Panc1 (cell line): ENCODE measurements at regions not wholly inside any gene's neighbourhood (a gene's known extent, or its start where the extent isn't known, plus 50 kb on each side); places are given as distances from the start of the nearest gene placed in this dataset.

Source experiments
- ATAC-seq: fragments of 200-7000 bp; cut with Tn5 transposase; 2 replicates; pipeline ENCODE4 v1.9.1; 2020; ENCODE audit warnings: mild to moderate bottlenecking, moderate library complexity
- BruUV-seq: library from RNA; stranded (reverse); fragments of 400-500 nt; replicated peaks from 2 replicates; lab custom pipeline; 2021; lab: Mats Ljungman, UMichigan
- CTCF ChIA-PET: fragments of 300-600 bp; sonication (Branson Sonifier 250); formaldehyde crosslinking; loops from one replicate; lab custom pipeline; 2022; ENCODE audit warnings: antibody characterized with exemption; lab: Charles Lee
- POLR2A ChIA-PET: fragments of 300-600 bp; sonication (Branson Sonifier 250); formaldehyde crosslinking; loops from one replicate; lab custom pipeline; 2022; ENCODE audit warnings: antibody characterized with exemption; lab: Charles Lee
- DNase-seq: peaks from one replicate; pipeline ENCODE4 v3.0.0-alpha.2; 2010; ENCODE audit warnings: low read depth, low spot score
- H3K27ac ChIP-seq: 2 replicates; pipeline ENCODE4 v1.5.1; 2011; ENCODE audit warnings: mild to moderate bottlenecking, low read length, inconsistent platforms
- H3K27me3 ChIP-seq: fragments of 200-500 bp; sonication (Bioruptor generic); 2 replicates; pipeline ENCODE4 v1.6.0; 2014; ENCODE audit warnings: low read length, inconsistent platforms; ENCODE audit not compliant: control insufficient read depth, insufficient read depth
- H3K36me3 ChIP-seq: fragments of 200-500 bp; sonication (Bioruptor generic); 2 replicates; pipeline ENCODE4 v1.5.1; 2014; ENCODE audit warnings: inconsistent platforms, mild to moderate bottlenecking, low read length, moderate library complexity; ENCODE audit not compliant: control insufficient read depth, insufficient read depth
- H3K4me1 ChIP-seq: 2 replicates; pipeline ENCODE4 v1.5.1; 2011; ENCODE audit warnings: inconsistent platforms, mild to moderate bottlenecking, low read length, moderate library complexity; ENCODE audit not compliant: control insufficient read depth, insufficient read depth
- H3K4me3 ChIP-seq, 2 experiments: 2 replicates each; pipeline ENCODE4 v1.5.1; 2011 to 2012; ENCODE audit warnings: low read depth in 2 of 2, low read length in 2 of 2, mild to moderate bottlenecking in 2 of 2, inconsistent platforms in 1 of 2, moderate library complexity in 1 of 2
- H3K9me3 ChIP-seq: fragments of 200-500 bp; sonication (Bioruptor generic); 2 replicates; pipeline ENCODE4 v1.5.1; 2014; ENCODE audit warnings: low read depth, mild to moderate bottlenecking, inconsistent platforms, low read length, moderate library complexity; ENCODE audit not compliant: control insufficient read depth, insufficient read depth
- CTCF ChIP-seq: fragments of 450-650 bp; IDR thresholded peaks from 2 replicates; pipeline ENCODE4 v1.5.1; 2017; ENCODE audit warnings: mild to moderate bottlenecking
- POLR2AphosphoS5 ChIP-seq: IDR thresholded peaks from 2 replicates; pipeline ENCODE4 v1.6.1; 2012; ENCODE audit warnings: mild to moderate bottlenecking, low read depth, low read length, moderate library complexity
- REST ChIP-seq, 2 experiments: IDR thresholded peaks; 2 replicates each; pipeline ENCODE4 v1.6.1; 2011 to 2012; ENCODE audit warnings: low read depth in 2 of 2, control low read depth in 1 of 2, low read length in 1 of 2, mild to moderate bottlenecking in 1 of 2, moderate library complexity in 1 of 2; ENCODE audit not compliant: insufficient read depth in 1 of 2
- SIN3A ChIP-seq: IDR thresholded peaks from 2 replicates; pipeline ENCODE4 v1.6.1; 2012; ENCODE audit warnings: low read depth, mild to moderate bottlenecking, low read length, moderate library complexity, borderline replicate concordance; ENCODE audit not compliant: insufficient read depth
- TCF7L2 ChIP-seq: IDR thresholded peaks from 2 replicates; pipeline ENCODE4 v1.6.1; 2011; ENCODE audit warnings: mild to moderate bottlenecking, low read depth, low read length, inconsistent platforms
- in situ Hi-C: cut with HindIII; loops from 2 replicates; pipeline ENCODE4 v1.10.0; 2016; ENCODE audit warnings: low sequenced_read_pairs, low pct_unique_long_range_greater_than_20kb
- intact Hi-C: fragments of 100-400 bp; cut with micrococcal nuclease; formaldehyde crosslinking; loops from one replicate; pipeline ENCODE4 v1.10.0; 2022; ENCODE audit not compliant: unreplicated experiment

GRCh38 chr1:66446261-66447001 lies 87.5 kb upstream of the SGIP1 start:
- TF ChIP-seq REST (IDR thresholded peaks at IDR 0.05; ENCODE audit: insufficient read depth in 1 of 2, low read depth in 2 of 2, low read length in 1 of 2) (no peak), POLR2AphosphoS5 (no peak), CTCF (peak; percentile 74), TCF7L2 (no peak), SIN3A (no peak)
- H3K4me3 ChIP-seq = no peak overlapping the region
- ChIA-PET POLR2A (no interaction called here), CTCF (interaction anchor here (0.5 to 1.2 kb wide), 4 partner anchors 142 to 487 kb away, joined by 3 to 7 read pairs (median 4); no protein-coding TSS in a partner anchor)
- no peaks in the 10 kb centered on the region for H3K4me1 ChIP-seq
- peak; percentile 76 for DNase-seq
- intact Hi-C loops (loop anchor here (1.0 kb wide), 3 partner anchors 193 to 487 kb away; no protein-coding TSS in a partner anchor), in situ Hi-C loops (no loop called here)
- H3K9me3 ChIP-seq = no peaks in the 10 kb centered on the region
- no TSS peak for BruUV-seq
- no peaks in the 10 kb centered on the region for H3K27me3 ChIP-seq
- H3K27ac ChIP-seq = no peak overlapping the region
- ATAC-seq = peak; percentile 85
- H3K36me3 ChIP-seq = no peaks in the 10 kb centered on the region

- intact Hi-C loops = loop anchor here (10.0 kb wide), 1 partner anchor 275 kb away; no protein-coding TSS in a partner anchor
- no TSS peak for BruUV-seq
- H3K27me3 ChIP-seq = no peaks in the 10 kb centered on the region
- ATAC-seq (no peak), DNase-seq (no peak)
- ChIA-PET POLR2A (no interaction called here), CTCF (no interaction called here)
- H3K36me3 ChIP-seq = no peaks in the 10 kb centered on the region
- no peak overlapping the region for H3K27ac ChIP-seq
- in situ Hi-C loops = no loop called here
- TF ChIP-seq TCF7L2 (no peak), POLR2AphosphoS5 (no peak), REST (IDR thresholded peaks at IDR 0.05; ENCODE audit: insufficient read depth in 1 of 2, low read depth in 2 of 2, low read length in 1 of 2) (no peak), SIN3A (no peak), CTCF (no peak)
- no peaks in the 10 kb centered on the region for H3K9me3 ChIP-seq
- H3K4me1 ChIP-seq = no peaks in the 10 kb centered on the region
- no peak overlapping the region for H3K4me3 ChIP-seq
Measured at GRCh38 chr1:66450043-66450514, 83.9 kb upstream of the SGIP1 start.
